OCI-LY1 (cell line): ENCODE measurements at regions not wholly inside any gene's neighbourhood (a gene's known extent, or its start where the extent isn't known, plus 50 kb on each side); places are given as distances from the start of the nearest gene placed in this dataset.

ENCODE experiments used
- H2AFZ ChIP-seq: fragments of 200-600 bp; sonication (generic), shearing (Covaris generic); 2 replicates; pipeline ENCODE4 v1.6.0; 2014; ENCODE audit warnings: antibody characterized with exemption, mild to moderate bottlenecking, low read length
- H3F3A ChIP-seq: fragments of 200-600 bp; sonication (generic), shearing (Covaris generic); 2 replicates; pipeline ENCODE4 v1.6.0; 2014; ENCODE audit warnings: mild to moderate bottlenecking, antibody characterized with exemption, low read length, moderate library complexity; ENCODE audit not compliant: insufficient read depth
- H3K27ac ChIP-seq: fragments of 200-600 bp; sonication (generic); 2 replicates; pipeline ENCODE4 v1.5.1; 2014; ENCODE audit warnings: low read length, mixed run types, mild to moderate bottlenecking, low read depth; ENCODE audit not compliant: poor library complexity, severe bottlenecking
- H3K27me3 ChIP-seq: fragments of 200-600 bp; sonication (generic); 2 replicates; pipeline ENCODE4 v1.6.0; 2014; ENCODE audit warnings: antibody characterized with exemption, mild to moderate bottlenecking, low read length, moderate library complexity; ENCODE audit not compliant: insufficient read depth
- H3K36me3 ChIP-seq: fragments of 200-600 bp; sonication (generic); 2 replicates; pipeline ENCODE4 v1.6.1; 2014; ENCODE audit warnings: mild to moderate bottlenecking, antibody characterized with exemption, low read length, moderate library complexity, mixed read lengths; ENCODE audit not compliant: insufficient read depth
- H3K4me1 ChIP-seq: fragments of 200-600 bp; sonication (generic); 2 replicates; pipeline ENCODE4 v1.5.1; 2014; ENCODE audit warnings: mild to moderate bottlenecking, low read length, moderate library complexity; ENCODE audit not compliant: insufficient read depth, severe bottlenecking
- H3K4me2 ChIP-seq: fragments of 200-600 bp; sonication (generic), shearing (Covaris generic); 2 replicates; pipeline ENCODE4 v1.6.1; 2014; ENCODE audit warnings: low read length
- H3K4me3 ChIP-seq: fragments of 200-600 bp; sonication (generic); 2 replicates; pipeline ENCODE4 v1.5.1; 2014; ENCODE audit warnings: low read length, low read depth, mild to moderate bottlenecking, mixed read lengths; ENCODE audit not compliant: poor library complexity, severe bottlenecking
- H3K79me2 ChIP-seq: fragments of 200-600 bp; shearing (Covaris generic); 2 replicates; pipeline ENCODE4 v1.6.1; 2016; ENCODE audit warnings: mixed run types, low read length, mixed read lengths; ENCODE audit not compliant: insufficient read depth
- H3K9ac ChIP-seq: fragments of 200-600 bp; sonication (generic), shearing (Covaris generic); 2 replicates; pipeline ENCODE4 v1.6.1; 2014; ENCODE audit warnings: mild to moderate bottlenecking, low read length, mixed read lengths
- H3K9me2 ChIP-seq: fragments of 200-600 bp; sonication (generic), shearing (Covaris generic); 2 replicates; pipeline ENCODE4 v1.6.1; 2014; ENCODE audit warnings: low read depth, mild to moderate bottlenecking, low read length, mixed read lengths
- H3K9me3 ChIP-seq: fragments of 200-600 bp; shearing (Covaris generic); 2 replicates; pipeline ENCODE4 v1.6.1; 2014; ENCODE audit warnings: low read length, mixed read lengths
- H4K20me1 ChIP-seq: fragments of 200-600 bp; sonication (generic), shearing (Covaris generic); 2 replicates; pipeline ENCODE4 v1.6.0; 2016; ENCODE audit warnings: mild to moderate bottlenecking, low read length; ENCODE audit not compliant: insufficient read depth
- CTCF ChIP-seq: fragments of 200-600 bp; sonication (generic), shearing (Covaris generic); IDR thresholded peaks from 2 replicates; pipeline ENCODE4 v1.5.1; 2017; ENCODE audit warnings: mild to moderate bottlenecking, antibody characterized with exemption, low read length, moderate library complexity, mixed read lengths
- EZH2 ChIP-seq: fragments of 200-600 bp; sonication (generic), shearing (Covaris generic); IDR thresholded peaks from 2 replicates; pipeline ENCODE4 v1.8.0; 2017; ENCODE audit warnings: borderline replicate concordance, mixed run types, mild to moderate bottlenecking, antibody characterized with exemption, low read length, moderate library complexity, mixed read lengths

GRCh38 chr4:11839889-11840288 lies 411.2 kb upstream of the HS3ST1 start:
- Histone ChIP-seq H3K9me3 (no peaks in the 10 kb centered on the region), H3K4me1 (no peaks in the 10 kb centered on the region), H3K4me3 (no peak overlapping the region), H3F3A (no peaks in the 10 kb centered on the region), H3K9ac (no peak overlapping the region), H3K27ac (no peak overlapping the region), H2AFZ (no peak overlapping the region), H3K4me2 (no peak overlapping the region), H4K20me1 (no peaks in the 10 kb centered on the region), H3K79me2 (no peaks in the 10 kb centered on the region), H3K9me2 (no peaks in the 10 kb centered on the region), H3K36me3 (no peaks in the 10 kb centered on the region), H3K27me3 (no peaks in the 10 kb centered on the region)
- no peak for TF ChIP-seq EZH2

GRCh38 chr4:11831739-11832138 lies 403.0 kb upstream of the HS3ST1 start:
- no peaks in the 10 kb centered on the region for H3K79me2 ChIP-seq
- no peaks in the 10 kb centered on the region for H3K36me3 ChIP-seq
- no peaks in the 10 kb centered on the region for H4K20me1 ChIP-seq
- H3K9me2 ChIP-seq: no peaks in the 10 kb centered on the region
- H3K27ac ChIP-seq: no peak overlapping the region
- H3K27me3 ChIP-seq: no peaks in the 10 kb centered on the region
- no peak overlapping the region for H3K4me2 ChIP-seq
- no peaks in the 10 kb centered on the region for H3K4me1 ChIP-seq
- H3K4me3 ChIP-seq: no peak overlapping the region
- H2AFZ ChIP-seq: no peak overlapping the region
- TF ChIP-seq EZH2 (no peak), CTCF (no peak)
- H3F3A ChIP-seq: no peaks in the 10 kb centered on the region
- H3K9ac ChIP-seq: no peak overlapping the region
- H3K9me3 ChIP-seq: no peaks in the 10 kb centered on the region

- Histone ChIP-seq H3K4me1 (no peaks in the 10 kb centered on the region), H3K9me2 (no peaks in the 10 kb centered on the region), H3K4me3 (no peak overlapping the region), H3K79me2 (no peaks in the 10 kb centered on the region), H3K36me3 (no peaks in the 10 kb centered on the region), H3K27ac (no peak overlapping the region), H4K20me1 (no peaks in the 10 kb centered on the region), H2AFZ (no peak overlapping the region), H3K9me3 (no peaks in the 10 kb centered on the region), H3K4me2 (no peak overlapping the region), H3K9ac (no peak overlapping the region), H3F3A (no peaks in the 10 kb centered on the region), H3K27me3 (no peaks in the 10 kb centered on the region)
- TF ChIP-seq EZH2 (no peak), CTCF (no peak)
Measured at GRCh38 chr4:11824566-11824965, 395.9 kb upstream of the HS3ST1 start.

- Histone ChIP-seq H3K9me3 (no peaks in the 10 kb centered on the region), H4K20me1 (no peaks in the 10 kb centered on the region), H3K9ac (no peak overlapping the region), H3K36me3 (no peaks in the 10 kb centered on the region), H3K27me3 (no peaks in the 10 kb centered on the region), H3K4me2 (no peak overlapping the region), H3F3A (no peaks in the 10 kb centered on the region), H3K4me3 (no peak overlapping the region), H3K79me2 (no peaks in the 10 kb centered on the region), H3K9me2 (no peaks in the 10 kb centered on the region), H3K27ac (no peak overlapping the region), H2AFZ (no peak overlapping the region), H3K4me1 (no peaks in the 10 kb centered on the region)
- TF ChIP-seq EZH2 (no peak), CTCF (no peak)
Measured at GRCh38 chr4:11821772-11822430, 393.2 kb upstream of the HS3ST1 start.
